Neural progenitor cell (in vitro differentiated cells): ENCODE measurements at regions not wholly inside any gene's neighbourhood (a gene's known extent, or its start where the extent isn't known, plus 50 kb on each side); places are given as distances from the start of the nearest gene placed in this dataset.

ENCODE experiments used
- DNase-seq: peaks from one replicate; pipeline ENCODE4 v3.0.0-alpha.2; 2016; ENCODE audit warnings: low spot score
- H2AFZ ChIP-seq: fragments of 200-600 bp; sonication (generic); replicated peaks from 2 replicates; pipeline ENCODE4 v1.6.1; 2016; ENCODE audit warnings: antibody characterized with exemption
- H3F3A ChIP-seq: fragments of 200-600 bp; sonication (generic); 2 replicates; pipeline ENCODE4 v1.6.1; 2016; ENCODE audit warnings: antibody characterized with exemption, low read depth
- H3K27ac ChIP-seq: fragments of 200-600 bp; sonication (generic); 2 replicates; pipeline ENCODE4 v1.5.1; 2016; ENCODE audit warnings: mild to moderate bottlenecking
- H3K27me3 ChIP-seq: fragments of 200-600 bp; sonication (generic); 2 replicates; pipeline ENCODE4 v1.6.1; 2016; ENCODE audit warnings: mild to moderate bottlenecking, moderate library complexity
- H3K36me3 ChIP-seq: fragments of 200-600 bp; sonication (generic); 2 replicates; pipeline ENCODE4 v1.5.1; 2016
- H3K4me1 ChIP-seq: fragments of 200-600 bp; sonication (generic); 2 replicates; pipeline ENCODE4 v1.6.1; 2016; ENCODE audit warnings: mixed run types
- H3K4me2 ChIP-seq: fragments of 200-600 bp; sonication (generic); 2 replicates; pipeline ENCODE4 v1.6.1; 2016
- H3K4me3 ChIP-seq: fragments of 200-600 bp; sonication (generic); 2 replicates; pipeline ENCODE4 v1.5.1; 2016
- H3K79me2 ChIP-seq: fragments of 200-600 bp; sonication (generic); 2 replicates; pipeline ENCODE4 v1.6.1; 2016; ENCODE audit warnings: low read depth
- H3K9ac ChIP-seq: fragments of 200-600 bp; sonication (generic); 2 replicates; pipeline ENCODE4 v1.6.1; 2016
- H3K9me3 ChIP-seq: fragments of 200-600 bp; sonication (generic); 2 replicates; pipeline ENCODE4 v1.5.1; 2016; ENCODE audit warnings: low read depth
- H4K20me1 ChIP-seq: fragments of 200-600 bp; sonication (generic); 2 replicates; pipeline ENCODE4 v1.6.1; 2016; ENCODE audit warnings: low read depth
- H3K27ac Mint-ChIP-seq: 3 replicates; pipeline ENCODE4 v1.8.0; 2021; ENCODE audit warnings: mixed read lengths
- H3K27me3 Mint-ChIP-seq: 2 replicates; pipeline ENCODE4 v1.8.0; 2022; ENCODE audit warnings: low read depth, mild to moderate bottlenecking, inconsistent platforms, moderate library complexity, mixed read lengths; ENCODE audit not compliant: insufficient read depth
- H3K36me3 Mint-ChIP-seq: 3 replicates; pipeline ENCODE4 v1.8.0; 2021; ENCODE audit warnings: mixed read lengths
- H3K4me1 Mint-ChIP-seq: 3 replicates; pipeline ENCODE4 v1.8.0; 2021; ENCODE audit warnings: mixed read lengths
- H3K4me3 Mint-ChIP-seq: 3 replicates; pipeline ENCODE4 v1.8.0; 2021; ENCODE audit warnings: mild to moderate bottlenecking, moderate library complexity, mixed read lengths
- H3K9me3 Mint-ChIP-seq: 3 replicates; pipeline ENCODE4 v1.8.0; 2020; ENCODE audit warnings: mixed read lengths
- CTCF ChIP-seq: fragments of 200-600 bp; sonication (generic); IDR thresholded peaks from 2 replicates; pipeline ENCODE4 v1.5.1; 2017; ENCODE audit warnings: antibody characterized with exemption, mild to moderate bottlenecking
- EZH2 ChIP-seq: fragments of 200-600 bp; sonication (generic); IDR thresholded peaks from 2 replicates; pipeline ENCODE4 v1.6.1; 2017; ENCODE audit warnings: antibody characterized with exemption, mild to moderate bottlenecking, moderate library complexity
- EZH2phosphoT487 ChIP-seq: fragments of 200-600 bp; sonication (generic); IDR thresholded peaks from 2 replicates; pipeline ENCODE4 v1.6.1; 2017; ENCODE audit warnings: antibody characterized with exemption

- Histone ChIP-seq H3K27me3 (no peaks in the 10 kb centered on the region), H4K20me1 (no peaks in the 10 kb centered on the region), H3K4me2 (no peak overlapping the region), H3K4me1 (no peaks in the 10 kb centered on the region), H3F3A (no peaks in the 10 kb centered on the region), H3K27ac (no peak overlapping the region), H3K4me3 (no peak overlapping the region), H3K9ac (no peak overlapping the region), H3K79me2 (no peaks in the 10 kb centered on the region), H3K9me3 (no peaks in the 10 kb centered on the region), H2AFZ (no peak overlapping the region), H3K36me3 (no peaks in the 10 kb centered on the region)
- DNase-seq, result no peak
- no peaks in the 10 kb centered on the region for H3K4me1 Mint-ChIP-seq
- H3K4me3 Mint-ChIP-seq, result no peak overlapping the region
- TF ChIP-seq EZH2, result no peak
- no peak for TF ChIP-seq EZH2phosphoT487
- TF ChIP-seq CTCF, result no peak
- no peaks in the 10 kb centered on the region for H3K27me3 Mint-ChIP-seq
- no peaks in the 10 kb centered on the region for H3K36me3 Mint-ChIP-seq
- H3K27ac Mint-ChIP-seq, result no peak overlapping the region
- H3K9me3 Mint-ChIP-seq, result no peaks in the 10 kb centered on the region
These were observed 143.6 kb upstream of the HNRNPA3 start for GRCh38 chr2:177068967-177069366.

GRCh38 chr2:177072090-177072489 is 140.5 kb upstream of the HNRNPA3 start:
- no peak overlapping the region for H3K9ac ChIP-seq
- H4K20me1 ChIP-seq, result no peaks in the 10 kb centered on the region
- H3F3A ChIP-seq, result no peaks in the 10 kb centered on the region
- no peaks in the 10 kb centered on the region for H3K36me3 ChIP-seq
- no peak overlapping the region for H3K4me3 Mint-ChIP-seq
- H3K27ac ChIP-seq, result no peak overlapping the region
- no peaks in the 10 kb centered on the region for H3K9me3 Mint-ChIP-seq
- TF ChIP-seq EZH2phosphoT487 (no peak), CTCF (no peak), EZH2 (no peak)
- no peak overlapping the region for H3K4me3 ChIP-seq
- H3K4me1 Mint-ChIP-seq, result peaks cover 3% of the 10 kb centered on the region
- H3K4me1 ChIP-seq, result peaks cover 6% of the 10 kb centered on the region
- no peaks in the 10 kb centered on the region for H3K79me2 ChIP-seq
- H3K27me3 Mint-ChIP-seq, result no peaks in the 10 kb centered on the region
- no peaks in the 10 kb centered on the region for H3K27me3 ChIP-seq
- H3K9me3 ChIP-seq, result no peaks in the 10 kb centered on the region
- no peak overlapping the region for H3K4me2 ChIP-seq
- H3K36me3 Mint-ChIP-seq, result no peaks in the 10 kb centered on the region
- no peak for DNase-seq
- H3K27ac Mint-ChIP-seq, result no peak overlapping the region
- H2AFZ ChIP-seq, result no peak overlapping the region

- Histone ChIP-seq H3K9ac (no peak overlapping the region), H3K36me3 (no peaks in the 10 kb centered on the region), H4K20me1 (no peaks in the 10 kb centered on the region), H3K9me3 (no peaks in the 10 kb centered on the region), H3K4me1 (peaks cover 6% of the 10 kb centered on the region), H3K4me3 (no peak overlapping the region), H2AFZ (no peak overlapping the region), H3K27me3 (no peaks in the 10 kb centered on the region), H3K79me2 (no peaks in the 10 kb centered on the region), H3F3A (no peaks in the 10 kb centered on the region), H3K27ac (no peak overlapping the region), H3K4me2 (no peak overlapping the region)
- TF ChIP-seq EZH2 (no peak), CTCF (no peak), EZH2phosphoT487 (no peak)
- Mint-ChIP-seq H3K27ac (no peak overlapping the region), H3K4me1 (peaks cover 3% of the 10 kb centered on the region), H3K4me3 (no peak overlapping the region), H3K36me3 (no peaks in the 10 kb centered on the region), H3K9me3 (no peaks in the 10 kb centered on the region), H3K27me3 (no peaks in the 10 kb centered on the region)
- DNase-seq, result no peak
These were observed 139.0 kb upstream of the HNRNPA3 start for GRCh38 chr2:177073611-177074010.
